Neural progenitor cell (in vitro differentiated cells): ENCODE measurements at regions not wholly inside any gene's neighbourhood (a gene's known extent, or its start where the extent isn't known, plus 50 kb on each side); places are given as distances from the start of the nearest gene placed in this dataset.

Experiments
- CTCF ChIP-seq: fragments of 200-600 bp; sonication (generic); IDR thresholded peaks from 2 replicates; pipeline ENCODE4 v1.5.1; 2017; ENCODE audit warnings: antibody characterized with exemption, mild to moderate bottlenecking
- EZH2 ChIP-seq: fragments of 200-600 bp; sonication (generic); IDR thresholded peaks from 2 replicates; pipeline ENCODE4 v1.6.1; 2017; ENCODE audit warnings: antibody characterized with exemption, mild to moderate bottlenecking, moderate library complexity
- EZH2phosphoT487 ChIP-seq: fragments of 200-600 bp; sonication (generic); IDR thresholded peaks from 2 replicates; pipeline ENCODE4 v1.6.1; 2017; ENCODE audit warnings: antibody characterized with exemption

GRCh38 chr2:235146206-235146605 lies 194.4 kb downstream of the SH3BP4 start:
- no peak for TF ChIP-seq EZH2
- no peak for TF ChIP-seq CTCF
- no peak for TF ChIP-seq EZH2phosphoT487
